Inflammatory macrophage (primary cell): ENCODE measurements at regions not wholly inside any gene's neighbourhood (a gene's known extent, or its start where the extent isn't known, plus 50 kb on each side); places are given as distances from the start of the nearest gene placed in this dataset.
"Not testable (repeated sequence)": the region's sequence is repeated elsewhere in the genome, so short reads cannot be mapped to it uniquely, and the experiment has no call there.

Source experiments
- DNase-seq, 2 donors: peaks; one replicate each; pipeline ENCODE4 v3.0.0-alpha.2; 2020 to 2022

GRCh38 chrX:35221391-35221790, 278.8 kb downstream of the FAM47B start:
- DNase-seq, result not testable (repeated sequence)

DNA sequence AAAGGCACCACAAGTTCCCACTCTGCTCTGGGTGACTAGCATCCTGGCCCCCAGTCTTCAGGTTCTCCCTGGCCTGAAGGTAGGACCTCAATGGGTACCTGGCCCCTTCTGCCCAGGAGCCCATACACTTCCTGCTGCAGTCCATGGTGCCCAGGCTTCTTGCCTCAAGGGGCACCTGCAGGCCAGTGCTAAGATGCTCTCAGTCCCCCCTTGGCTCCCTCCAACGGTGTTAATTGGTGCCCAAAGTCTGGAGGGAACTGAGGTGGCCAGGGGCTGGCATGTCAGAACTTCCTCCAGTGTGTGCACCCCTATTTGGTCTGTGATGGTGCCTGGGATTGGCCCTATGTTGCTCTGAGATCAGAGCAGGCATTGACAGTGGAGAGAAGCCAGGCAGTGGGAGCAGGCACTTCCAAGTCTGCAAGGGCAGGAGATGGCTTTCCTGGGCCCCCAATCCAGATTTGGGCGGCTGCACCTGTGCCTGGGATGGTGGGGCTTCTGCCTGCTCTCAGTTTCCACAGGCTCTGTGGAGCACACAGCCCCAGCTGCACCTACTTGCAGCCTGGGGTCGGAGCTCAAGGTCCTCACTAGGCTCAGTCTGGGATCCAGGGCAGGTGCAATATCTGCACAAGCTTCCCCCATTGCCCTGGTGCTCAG, 301.6 kb downstream of the FAM47B start:
- DNase-seq, result no peak

- no peak for DNase-seq
Observed at GRCh38 chrX:35244796-35245508, 302.4 kb downstream of the FAM47B start.

DNA sequence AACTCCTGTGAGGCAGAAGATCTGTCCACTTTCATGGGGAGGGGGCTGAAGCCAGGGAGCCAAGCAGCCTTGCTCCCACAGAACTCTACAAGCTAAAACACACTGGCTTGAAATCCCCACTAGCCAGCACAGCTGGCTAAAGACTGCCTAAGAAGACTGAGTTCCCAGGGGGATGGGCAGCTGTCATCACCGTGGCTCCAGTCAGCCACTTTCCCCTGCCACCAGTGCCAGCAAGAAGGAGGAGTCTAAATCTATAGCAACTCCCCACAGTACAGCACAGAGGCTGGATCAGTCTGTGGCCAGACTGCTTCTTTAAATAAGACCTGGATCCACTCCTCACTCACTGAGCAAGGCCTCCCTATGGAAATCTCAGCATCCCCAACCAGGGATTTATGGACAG, 308.6 kb downstream of the FAM47B start:
- DNase-seq, result no peak

DNA sequence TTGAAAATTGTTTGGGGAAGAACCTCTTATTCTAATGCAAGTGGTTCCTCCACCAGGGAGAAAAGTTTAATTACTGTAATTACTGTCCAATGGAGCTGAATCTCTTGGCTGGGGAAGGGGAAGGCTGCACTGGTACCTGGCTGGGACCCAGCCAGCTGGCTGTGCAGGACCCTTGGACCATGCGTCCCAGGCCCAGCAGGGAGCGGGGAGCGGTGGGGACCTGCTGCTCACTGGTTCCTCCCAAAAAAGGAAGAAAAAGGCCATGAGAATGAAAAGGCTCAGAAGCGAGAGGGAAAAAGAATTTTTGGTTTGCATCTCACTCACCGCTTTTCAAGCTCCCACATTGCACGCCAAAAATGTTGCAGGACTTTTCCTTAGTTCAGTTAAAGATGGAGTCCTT, 333.5 kb downstream of the FAM47B start:
- DNase-seq, result no peak

DNA sequence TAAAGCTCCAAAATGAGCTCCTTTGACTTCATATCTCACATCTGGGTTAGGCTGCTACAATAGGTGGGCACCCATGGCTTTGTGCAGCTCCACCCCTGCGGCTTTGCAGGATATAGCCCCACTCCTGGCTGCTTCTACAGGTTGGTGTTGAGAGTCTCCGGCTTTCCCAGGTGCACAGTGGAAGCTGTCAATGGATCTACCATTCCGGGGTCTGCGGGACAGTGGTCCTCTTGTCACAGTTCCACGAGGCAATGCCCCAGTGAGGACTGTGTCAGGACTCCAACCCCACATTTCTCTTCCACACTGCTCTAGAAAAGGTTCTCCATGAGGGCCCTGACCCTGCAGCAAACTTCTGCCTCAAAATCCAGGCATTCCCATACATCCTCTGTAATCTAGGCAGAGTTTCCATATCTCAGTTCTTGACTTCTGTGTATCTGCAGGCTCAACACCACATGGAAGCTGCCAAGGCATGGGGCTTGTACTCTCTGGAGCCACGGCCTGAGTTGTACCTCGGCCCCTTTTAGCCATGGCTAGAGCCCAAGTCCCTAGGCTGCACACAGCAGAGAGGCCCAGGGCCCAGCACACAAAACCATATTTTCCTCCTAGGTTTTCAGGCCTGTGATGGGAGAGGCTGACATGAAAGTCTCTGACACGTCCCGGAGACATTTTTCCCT, 342.8 kb downstream of the FAM47B start:
- no peak for DNase-seq

- no peak for DNase-seq
Observed at GRCh38 chrX:35288657-35289056, 346.1 kb downstream of the FAM47B start.

DNA sequence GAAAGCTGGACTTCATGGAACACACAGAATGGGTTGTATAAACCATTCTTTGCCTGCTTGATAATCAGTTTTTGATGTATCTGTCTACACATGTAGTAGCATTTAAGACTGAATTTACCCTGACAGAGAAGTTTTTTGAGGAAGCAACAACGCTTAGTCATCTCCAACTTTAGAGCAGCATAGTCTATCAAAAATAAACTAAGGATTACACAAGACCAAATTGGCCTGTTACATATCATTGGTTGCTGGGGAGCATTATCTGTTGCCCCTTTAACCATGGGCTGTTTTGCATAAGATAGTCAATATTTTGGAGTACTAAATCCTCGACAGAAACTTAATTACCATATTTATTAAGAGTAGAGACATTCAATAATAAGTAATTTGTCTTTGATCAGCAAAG, 347.4 kb downstream of the FAM47B start:
- no peak for DNase-seq

DNA sequence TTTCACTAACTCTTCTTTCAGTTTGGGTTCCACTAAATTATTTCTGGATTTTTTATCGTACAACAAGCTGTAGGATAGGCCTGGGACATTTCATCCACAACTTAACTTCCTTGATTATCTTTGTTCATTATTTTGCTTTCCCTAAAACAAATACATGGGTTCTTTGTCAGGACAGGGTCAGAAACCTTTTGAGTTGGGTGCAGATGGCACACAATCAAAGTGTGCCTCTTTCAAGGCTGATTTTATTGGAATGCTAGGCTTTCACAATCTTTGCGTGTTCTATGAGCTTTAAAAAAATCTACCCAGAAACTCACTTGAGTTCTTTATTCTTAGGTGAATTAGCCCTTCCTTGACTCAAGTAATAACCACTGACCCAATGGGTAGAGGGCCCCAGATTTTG, 348.4 kb downstream of the FAM47B start:
- no peak for DNase-seq

- no peak for DNase-seq
Observed at GRCh38 chrX:35292522-35292921, 349.9 kb downstream of the FAM47B start.

- DNase-seq, result not testable (repeated sequence)
Observed at GRCh38 chrX:35305037-35305436, 362.4 kb downstream of the FAM47B start.

GRCh38 chrX:35339796-35340195, 397.2 kb downstream of the FAM47B start:
- DNase-seq, result no peak

GRCh38 chrX:35340465-35340864, 397.9 kb downstream of the FAM47B start:
- DNase-seq, result no peak

GRCh38 chrX:35351212-35351611, 408.6 kb downstream of the FAM47B start:
- DNase-seq, result no peak

GRCh38 chrX:35351795-35352483, 409.3 kb downstream of the FAM47B start:
- DNase-seq, result no peak

DNA sequence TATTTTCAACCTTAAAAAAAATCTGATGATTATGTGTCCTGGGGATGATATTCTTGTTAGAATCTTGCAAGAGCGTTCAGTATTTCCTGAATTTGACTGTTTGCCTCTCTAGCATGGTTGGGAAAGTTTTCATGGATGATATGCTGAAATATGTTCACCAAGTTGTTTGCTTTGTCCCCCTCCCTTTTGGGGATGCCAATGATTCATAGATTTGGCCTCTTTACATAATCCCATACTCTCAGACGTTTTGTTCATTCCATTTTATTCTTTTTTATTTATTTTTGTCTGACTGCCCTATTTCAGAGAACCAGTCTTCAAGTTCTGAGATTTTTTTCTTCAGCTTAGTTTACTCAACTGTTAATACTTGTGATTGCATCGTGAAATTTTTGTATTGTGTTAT, 415.1 kb downstream of the FAM47B start:
- DNase-seq, result no peak

GRCh38 chrX:35362866-35363265, 420.3 kb downstream of the FAM47B start:
- DNase-seq, result no peak

DNA sequence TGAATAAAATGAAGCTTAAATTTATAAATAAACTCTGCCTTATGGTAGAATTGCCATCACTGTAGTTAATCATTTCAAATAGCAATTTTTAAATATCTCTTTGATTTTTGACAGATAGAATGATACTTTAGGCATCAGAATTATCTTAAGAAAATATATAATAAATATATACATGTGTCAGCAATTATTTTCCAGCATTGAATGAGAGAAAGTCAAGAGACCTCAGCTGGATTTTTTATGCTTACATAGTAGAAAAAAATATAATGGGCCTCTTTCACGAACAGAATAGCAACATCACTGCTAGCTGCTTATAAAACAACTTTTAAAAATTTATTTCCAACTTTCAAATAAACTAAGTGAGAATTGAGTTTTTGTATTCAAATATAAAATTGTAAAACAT, 424.0 kb upstream of the MAGEB16 start:
- no peak for DNase-seq

- DNase-seq, result peak; percentile 2 to 11
Observed at GRCh38 chrX:35380808-35381700, 417.1 kb upstream of the MAGEB16 start.

- DNase-seq, result not testable (repeated sequence)
Observed at GRCh38 chrX:35381709-35382108, 416.4 kb upstream of the MAGEB16 start.

GRCh38 chrX:35382966-35383365, 415.2 kb upstream of the MAGEB16 start:
- no peak for DNase-seq

DNA sequence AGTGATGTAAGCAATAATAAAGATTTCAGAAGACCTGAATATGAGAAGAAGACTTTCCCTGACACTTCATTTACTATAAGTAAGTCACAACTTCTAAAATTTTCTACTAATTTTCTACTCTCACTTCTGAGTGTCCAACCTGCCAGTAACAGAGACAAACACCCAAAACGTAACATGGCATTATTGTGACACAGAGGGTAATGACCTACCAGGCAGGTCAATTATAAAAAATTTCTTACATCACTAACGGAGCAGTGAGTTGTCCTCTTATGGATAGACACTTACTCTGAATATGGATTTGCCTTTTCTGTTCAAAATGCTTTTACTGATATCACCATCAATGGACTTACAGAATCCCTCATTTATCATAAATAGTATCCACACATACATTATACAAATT, 405.9 kb upstream of the MAGEB16 start:
- no peak for DNase-seq
